Stimulated activated CD8-positive, alpha-beta memory T cell treated with anti-CD3 and anti-CD28 coated beads, Interleukin-15, amount 100 ng/mL, for 48 hours (primary cell): ENCODE measurements at regions not wholly inside any gene's neighbourhood (a gene's known extent, or its start where the extent isn't known, plus 50 kb on each side); places are given as distances from the start of the nearest gene placed in this dataset.

Experiments used
- DNase-seq, 2 donors: peaks; one replicate each; pipeline ENCODE4 v3.0.0-alpha.2; 2020; ENCODE audit warnings: low read depth in 2 of 2

- no peak for DNase-seq
These were observed 247.6 kb downstream of the MYLK4 start for GRCh38 chr6:2502998-2503674.

- no peak for DNase-seq
These were observed 248.4 kb downstream of the MYLK4 start for GRCh38 chr6:2502096-2502997.

GRCh38 chr6:2497922-2498623 lies 252.6 kb downstream of the MYLK4 start:
- no peak for DNase-seq

GRCh38 chr6:2496291-2496690 lies 250.9 kb upstream of the GMDS start:
- DNase-seq: no peak

GRCh38 chr6:2492686-2493523 lies 247.5 kb upstream of the GMDS start:
- DNase-seq: no peak

- no peak for DNase-seq
These were observed 245.7 kb upstream of the GMDS start for GRCh38 chr6:2491137-2491536.

GRCh38 chr6:2488578-2488977 lies 243.2 kb upstream of the GMDS start:
- DNase-seq: no peak

- DNase-seq: no peak
These were observed 239.7 kb upstream of the GMDS start for GRCh38 chr6:2485116-2485515.

- no peak for DNase-seq
These were observed 237.4 kb upstream of the GMDS start for GRCh38 chr6:2482773-2483172.

- DNase-seq: no peak
These were observed 235.9 kb upstream of the GMDS start for GRCh38 chr6:2481307-2481706.

GRCh38 chr6:2480267-2480966 lies 235.0 kb upstream of the GMDS start:
- DNase-seq: no peak

- DNase-seq: no peak
These were observed 232.8 kb upstream of the GMDS start for GRCh38 chr6:2478200-2478599.

- DNase-seq: no peak
These were observed 232.3 kb upstream of the GMDS start for GRCh38 chr6:2477666-2478065.

- no peak for DNase-seq
These were observed 231.8 kb upstream of the GMDS start for GRCh38 chr6:2477250-2477649.

GRCh38 chr6:2476376-2476775 lies 231.0 kb upstream of the GMDS start:
- DNase-seq: no peak

- no peak for DNase-seq
These were observed 226.1 kb upstream of the GMDS start for GRCh38 chr6:2471472-2471871.

GRCh38 chr6:2469428-2469827 lies 224.0 kb upstream of the GMDS start:
- no peak for DNase-seq

- no peak for DNase-seq
These were observed 223.2 kb upstream of the GMDS start for GRCh38 chr6:2468601-2468955.

- no peak for DNase-seq
These were observed 222.7 kb upstream of the GMDS start for GRCh38 chr6:2467929-2468600.

- no peak for DNase-seq
These were observed 219.9 kb upstream of the GMDS start for GRCh38 chr6:2465336-2465735.

GRCh38 chr6:2464641-2465040 lies 219.2 kb upstream of the GMDS start:
- DNase-seq: no peak
